Activated gamma-delta T cell treated with Interleukin-2 at 50 U/mL for 16 hours (primary cell): ENCODE measurements at regions not wholly inside any gene's neighbourhood (a gene's known extent, or its start where the extent isn't known, plus 50 kb on each side); places are given as distances from the start of the nearest gene placed in this dataset.

Experiments used
- DNase-seq: peaks from one replicate; pipeline ENCODE4 v3.0.0-alpha.2; 2020

DNA sequence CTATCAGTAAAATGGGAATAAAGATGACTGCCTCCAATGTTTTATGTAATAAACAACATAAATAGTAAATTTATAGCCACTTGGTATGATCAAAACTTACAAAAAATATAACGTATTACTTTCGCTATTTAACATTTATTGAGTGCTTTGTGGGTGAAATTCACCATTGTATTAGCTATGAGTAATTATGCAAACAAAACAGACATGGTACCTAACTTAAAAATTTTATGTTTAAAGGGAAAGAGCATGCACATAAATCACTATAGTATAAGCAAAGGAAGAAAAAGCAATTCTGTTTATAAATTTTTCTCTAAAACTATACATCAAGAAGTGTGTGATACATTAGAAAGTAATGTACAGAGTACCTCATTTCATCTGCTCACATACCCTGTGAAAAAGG, 1046.2 kb downstream of the NCAM2 start:
- no peak for DNase-seq

DNA sequence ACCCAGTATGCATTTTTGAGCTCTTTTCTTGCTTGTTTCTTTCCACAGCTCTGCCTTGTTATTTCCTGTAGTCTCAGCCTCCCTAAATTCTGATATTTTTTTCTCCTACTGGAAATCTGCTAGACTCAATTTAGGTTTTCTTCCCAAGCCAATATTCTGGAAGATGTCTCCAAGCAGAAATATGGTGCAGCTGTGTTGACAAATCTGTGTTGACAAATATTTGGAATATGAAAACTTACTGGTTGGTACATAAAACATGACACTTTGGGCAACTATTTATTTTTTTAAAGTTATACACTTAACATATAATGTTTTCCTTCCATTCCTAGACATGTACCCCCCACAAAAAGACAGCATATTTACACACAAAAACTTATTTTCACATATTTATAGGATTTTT, 1048.4 kb downstream of the NCAM2 start:
- no peak for DNase-seq

DNA sequence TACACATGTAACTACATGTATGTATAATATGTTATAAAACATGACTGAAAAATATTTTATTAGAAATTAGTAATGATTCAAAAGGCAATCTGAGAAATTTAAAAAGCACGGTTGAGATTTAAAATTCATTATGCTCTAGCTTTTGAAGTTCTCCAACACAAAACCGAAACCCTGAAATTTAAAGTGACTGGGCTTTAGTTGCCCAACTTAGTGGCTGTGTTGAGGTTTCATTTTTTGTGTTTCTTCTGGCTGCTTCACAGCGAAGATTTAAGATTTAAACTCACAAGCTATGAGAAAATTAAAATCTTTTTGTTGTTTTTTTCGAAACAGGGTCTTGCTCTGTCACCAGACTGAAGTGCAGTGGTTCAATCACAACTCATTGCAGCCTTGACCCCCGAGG, 1058.7 kb downstream of the NCAM2 start:
- DNase-seq, result no peak

- DNase-seq, result no peak
Observed at GRCh38 chr21:22062472-22063139, 1064.4 kb downstream of the NCAM2 start.

GRCh38 chr21:22063140-22063539, 1064.9 kb downstream of the NCAM2 start:
- DNase-seq, result no peak

DNA sequence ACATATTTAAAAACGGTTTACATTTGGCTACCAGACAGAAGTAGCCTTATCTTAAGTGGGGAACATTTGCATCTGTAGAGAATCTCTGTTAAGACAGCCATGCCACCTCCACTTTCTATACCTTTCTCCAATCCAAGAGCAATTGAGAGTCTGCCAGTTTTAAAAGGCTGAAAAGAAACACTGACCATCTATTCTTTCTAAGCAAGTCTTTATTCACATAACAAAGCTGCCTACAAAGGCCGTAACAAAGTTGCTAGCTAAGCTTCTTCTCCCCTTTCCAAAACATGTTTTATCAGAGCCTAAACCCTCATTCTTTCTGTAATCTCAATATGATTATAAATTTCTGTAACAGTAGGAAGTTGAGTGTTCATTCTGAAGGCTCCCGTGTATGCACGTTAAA, 1078.3 kb downstream of the NCAM2 start:
- no peak for DNase-seq

- no peak for DNase-seq
Observed at GRCh38 chr21:22083899-22084298, 1085.7 kb downstream of the NCAM2 start.

DNA sequence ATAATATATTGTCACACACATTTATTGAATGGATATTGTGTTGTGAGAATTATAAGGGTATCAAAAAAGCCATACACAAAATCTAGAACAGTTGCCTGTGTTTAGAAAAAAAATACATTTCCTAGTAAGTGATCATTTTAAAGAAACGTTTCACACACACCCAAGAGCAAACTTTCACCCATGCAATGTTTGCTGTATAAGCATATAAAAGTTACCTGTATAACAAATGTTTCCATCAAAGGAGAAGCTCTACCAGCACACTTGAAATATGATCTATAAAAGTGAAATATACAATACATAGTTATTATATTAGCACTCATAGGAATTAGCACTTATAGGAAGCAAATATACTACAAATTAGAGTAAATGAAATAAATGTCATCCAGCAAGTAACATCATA, 1098.1 kb downstream of the NCAM2 start:
- DNase-seq, result no peak

DNA sequence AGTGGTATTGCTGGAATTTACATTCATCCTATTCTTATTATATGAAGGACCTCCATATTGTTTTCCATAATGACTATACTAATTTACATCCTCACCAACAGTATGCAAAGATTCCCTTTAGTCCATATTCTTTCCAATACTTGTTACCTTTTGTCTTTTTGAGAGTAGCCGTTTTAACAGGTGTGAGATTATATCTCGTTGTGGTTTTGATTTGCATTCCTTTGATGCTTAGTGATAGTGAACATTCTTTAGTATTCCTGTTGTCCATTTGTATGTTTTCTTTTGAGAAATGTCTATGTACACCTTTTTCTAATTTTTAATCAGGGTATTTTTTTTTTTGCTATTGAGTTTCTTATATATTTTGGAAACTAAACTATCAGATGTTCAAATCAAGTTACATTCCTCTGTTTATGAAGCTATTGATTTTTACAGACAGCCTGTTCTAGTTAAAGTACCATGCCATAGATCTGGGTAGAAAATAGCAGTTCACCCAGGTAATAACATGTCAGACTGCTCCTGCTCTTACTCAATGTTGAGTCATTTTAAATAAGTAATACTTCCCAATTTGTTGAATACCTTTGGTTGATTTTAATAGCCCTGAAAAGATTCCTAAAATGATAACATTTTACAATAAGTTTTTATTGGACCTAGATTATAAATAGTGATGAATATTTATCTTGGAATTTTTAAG, 1108.7 kb downstream of the NCAM2 start:
- DNase-seq, result no peak

DNA sequence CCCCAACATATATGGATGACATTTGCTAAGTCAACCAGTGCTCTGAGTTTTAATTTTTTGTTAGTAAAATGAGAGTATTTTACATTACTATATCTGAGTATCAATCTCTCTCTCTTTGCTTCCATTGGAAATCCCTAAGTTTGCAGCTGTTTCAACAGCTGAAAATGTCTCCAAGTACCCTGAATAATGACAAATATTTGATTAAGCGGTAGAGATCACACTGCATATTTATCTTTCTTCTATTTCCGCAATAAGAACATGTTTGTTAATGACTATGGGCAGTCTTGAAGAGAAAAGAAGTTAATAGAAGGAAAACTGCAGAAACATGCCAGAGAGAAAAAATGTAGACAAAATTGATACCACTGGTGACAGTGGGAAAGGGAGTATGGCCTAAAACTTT, 1117.5 kb downstream of the NCAM2 start:
- DNase-seq, result no peak

DNA sequence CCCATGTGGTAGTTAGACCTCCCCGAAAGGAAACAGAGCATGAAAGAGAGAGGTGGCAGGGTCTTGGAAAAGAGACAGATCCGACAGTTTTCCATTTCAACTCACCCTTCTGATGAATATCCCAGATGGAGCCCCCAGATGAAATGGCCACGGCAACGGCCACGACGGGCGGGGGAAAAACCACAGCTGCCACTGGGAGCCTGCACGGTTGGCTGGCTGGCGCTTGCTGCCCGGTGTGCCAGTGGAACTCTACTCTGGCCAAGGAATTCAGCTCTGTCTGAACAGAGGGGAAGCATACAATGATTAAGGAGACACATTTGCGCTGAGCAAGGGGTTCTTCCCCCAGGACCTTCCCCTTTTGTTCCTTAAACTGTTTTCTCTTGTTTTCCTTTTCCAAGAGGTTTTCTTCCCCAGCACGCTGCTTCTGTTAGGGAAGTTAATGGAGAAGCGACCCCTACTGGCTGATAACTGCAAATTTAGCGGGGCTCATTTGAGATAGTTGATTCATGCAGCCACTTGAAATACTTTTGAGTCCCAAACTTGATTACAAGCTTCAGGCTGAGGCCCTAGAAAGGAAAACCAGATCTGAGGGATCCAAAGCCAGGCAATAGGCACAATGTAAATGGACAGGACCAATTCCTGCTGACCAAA, 1122.5 kb downstream of the NCAM2 start:
- no peak for DNase-seq

DNA sequence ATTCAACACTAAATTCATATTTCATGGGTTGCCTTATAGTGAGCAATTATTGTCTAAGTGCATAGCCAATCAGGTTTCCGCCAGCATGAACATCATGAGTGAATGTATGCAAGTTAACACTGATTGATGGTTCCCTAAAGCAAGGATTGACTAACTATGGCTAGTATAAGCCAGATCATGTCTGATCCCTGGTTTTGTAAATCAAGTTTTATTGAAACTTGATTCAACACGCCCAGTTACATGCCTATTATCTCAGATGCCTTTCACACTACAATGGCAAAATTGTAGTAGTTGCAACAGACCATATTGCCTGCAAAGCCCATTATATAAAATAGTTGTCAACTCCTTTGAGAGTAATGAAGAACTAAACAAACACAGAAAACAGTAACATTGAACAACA, 1127.4 kb downstream of the NCAM2 start:
- DNase-seq, result no peak

DNA sequence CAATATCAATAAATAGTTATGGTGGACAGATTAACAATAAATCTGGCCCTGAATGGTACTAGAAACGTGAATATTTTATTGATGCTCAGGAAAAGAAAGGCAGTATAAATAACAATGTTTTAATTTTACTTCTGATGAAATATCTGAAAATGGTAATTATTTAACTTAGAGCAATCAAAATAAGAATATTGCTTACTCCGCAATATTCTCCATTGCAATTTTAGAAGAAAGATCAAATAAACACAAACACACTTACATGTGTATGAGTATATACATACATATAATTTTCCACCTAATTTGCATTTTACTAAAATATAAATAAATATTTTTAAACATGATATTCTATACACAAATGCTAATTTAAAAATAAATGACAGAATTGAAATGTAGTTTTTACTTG, 1130.5 kb downstream of the NCAM2 start:
- DNase-seq, result no peak

- DNase-seq, result no peak
Observed at GRCh38 chr21:22132358-22133071, 1134.3 kb downstream of the NCAM2 start.

DNA sequence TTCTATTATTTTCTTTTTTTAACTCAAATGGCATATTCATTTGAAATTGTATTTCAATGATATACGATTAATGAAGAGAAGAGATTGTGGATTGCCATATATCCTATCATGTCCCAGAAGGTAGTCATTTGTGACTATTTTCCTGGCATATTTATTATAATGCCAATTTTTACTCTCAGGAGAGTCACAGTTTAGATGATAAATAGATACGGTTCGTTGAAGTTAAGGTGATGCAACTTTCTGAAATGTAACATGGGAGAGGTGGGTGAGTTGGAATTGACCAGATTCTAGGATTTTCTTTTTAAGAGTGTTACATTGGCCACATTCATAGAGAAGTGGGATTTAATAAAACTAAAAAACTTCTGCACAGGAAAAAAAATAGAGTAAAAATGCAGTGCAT, 1138.5 kb downstream of the NCAM2 start:
- no peak for DNase-seq

DNA sequence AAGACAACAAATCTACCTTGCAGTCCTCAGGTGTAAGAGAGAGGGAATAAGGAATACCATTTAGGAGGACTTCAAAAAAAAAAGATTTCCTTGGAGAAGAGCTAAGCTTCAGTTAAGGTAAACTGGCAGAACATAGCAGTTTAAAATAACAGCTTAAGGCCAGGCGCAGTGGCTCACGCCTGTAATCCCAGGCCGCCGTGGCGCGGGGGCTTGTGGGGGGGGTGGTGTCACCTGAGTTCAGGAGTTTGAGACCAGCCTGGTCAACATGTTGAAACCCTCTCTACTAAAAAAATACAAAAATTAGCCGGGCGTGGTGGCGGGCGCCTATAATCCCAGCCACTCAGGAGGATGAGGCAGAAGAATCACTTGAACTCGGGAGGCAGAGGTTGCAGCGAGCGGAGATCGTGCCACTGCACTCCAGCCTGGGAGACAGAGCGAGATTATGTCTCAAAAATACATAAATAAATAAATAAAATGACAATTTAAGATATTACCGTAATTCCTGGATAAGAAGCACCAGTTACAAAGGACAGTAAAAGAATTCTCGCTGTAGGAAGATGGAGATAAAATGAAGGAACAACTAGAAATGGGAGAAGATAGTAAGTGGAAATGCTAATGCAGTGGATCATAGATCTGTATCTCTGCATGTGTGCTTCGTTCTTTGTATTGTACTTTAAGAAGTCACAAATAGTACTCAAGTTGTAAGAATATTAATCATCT, 1140.2 kb downstream of the NCAM2 start:
- DNase-seq, result no peak

DNA sequence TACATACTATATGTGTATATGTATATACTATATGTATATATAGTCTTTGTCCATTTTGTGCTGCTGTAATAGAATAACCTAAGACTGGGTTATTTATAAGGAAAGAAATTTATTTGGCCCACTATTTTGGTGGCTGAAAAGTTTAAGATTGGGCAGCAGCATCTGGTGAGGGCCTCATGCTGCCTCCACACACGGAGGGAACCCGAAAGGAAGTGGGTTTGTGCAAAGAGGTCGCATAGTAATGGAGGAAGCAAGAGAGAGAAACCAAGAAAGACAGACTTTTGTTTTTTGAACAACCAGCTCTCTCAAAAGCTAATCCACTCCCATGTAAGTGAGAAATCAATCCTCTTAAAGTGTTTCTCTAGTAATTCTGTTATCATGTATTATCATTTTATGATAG, 1147.3 kb downstream of the NCAM2 start:
- no peak for DNase-seq

- DNase-seq, result no peak
Observed at GRCh38 chr21:22154579-22155274, 1156.5 kb downstream of the NCAM2 start.

DNA sequence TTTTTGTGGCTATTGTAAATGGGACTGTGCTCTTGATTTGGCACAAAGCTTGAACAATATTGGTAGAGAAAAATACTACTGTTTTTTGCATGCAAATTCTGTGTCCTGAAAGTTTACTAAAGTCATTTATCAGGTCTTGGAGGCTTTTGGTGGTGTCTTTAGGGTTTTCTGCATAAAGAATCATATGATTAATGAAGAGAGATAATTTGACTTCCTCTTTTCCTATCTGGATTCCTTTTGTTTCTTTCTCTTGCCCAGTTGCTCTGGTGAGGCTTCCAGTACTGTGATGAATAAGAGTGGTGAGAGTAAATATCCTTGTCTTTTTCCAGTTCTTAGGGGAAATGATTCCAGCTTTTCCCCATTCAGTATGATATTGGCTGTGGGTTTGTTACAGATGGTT, 1166.7 kb downstream of the NCAM2 start:
- DNase-seq, result no peak

DNA sequence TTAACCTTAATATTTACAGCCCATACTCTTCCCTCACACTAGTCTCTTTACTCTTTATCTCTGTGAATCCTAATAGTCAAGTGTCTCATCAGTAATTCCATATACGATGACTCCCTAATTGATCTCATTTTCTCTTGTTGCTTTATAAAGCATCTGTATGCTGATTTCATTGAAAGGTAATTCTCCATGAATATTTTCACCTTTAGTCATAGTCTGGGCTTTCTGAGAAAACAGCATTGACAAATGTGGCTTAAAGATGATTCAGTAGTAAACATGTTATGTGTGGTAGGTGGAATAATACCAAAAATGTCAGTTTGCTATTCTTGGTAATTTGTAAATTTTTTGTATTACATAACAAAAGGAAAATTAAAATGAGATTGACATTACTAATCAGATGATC, 1176.5 kb downstream of the NCAM2 start:
- DNase-seq, result no peak

DNA sequence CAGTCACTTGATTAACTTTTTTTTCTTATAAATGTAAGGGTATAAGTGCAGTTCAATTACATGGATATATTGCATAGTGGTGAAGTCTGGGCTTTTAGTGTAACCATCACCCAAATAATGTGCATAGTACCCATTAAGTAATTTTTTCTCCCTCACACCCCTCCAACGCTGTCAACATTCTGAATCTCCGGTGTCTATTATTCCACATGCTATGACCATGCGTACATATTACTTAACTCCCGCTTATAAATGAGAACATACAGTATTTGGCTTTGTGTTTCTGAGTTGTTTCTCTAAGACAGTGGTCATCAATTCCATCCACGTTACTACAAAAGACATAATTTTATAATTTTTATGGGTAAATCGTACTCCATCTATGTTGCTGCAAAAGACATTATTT, 1191.1 kb downstream of the NCAM2 start:
- DNase-seq, result no peak

DNA sequence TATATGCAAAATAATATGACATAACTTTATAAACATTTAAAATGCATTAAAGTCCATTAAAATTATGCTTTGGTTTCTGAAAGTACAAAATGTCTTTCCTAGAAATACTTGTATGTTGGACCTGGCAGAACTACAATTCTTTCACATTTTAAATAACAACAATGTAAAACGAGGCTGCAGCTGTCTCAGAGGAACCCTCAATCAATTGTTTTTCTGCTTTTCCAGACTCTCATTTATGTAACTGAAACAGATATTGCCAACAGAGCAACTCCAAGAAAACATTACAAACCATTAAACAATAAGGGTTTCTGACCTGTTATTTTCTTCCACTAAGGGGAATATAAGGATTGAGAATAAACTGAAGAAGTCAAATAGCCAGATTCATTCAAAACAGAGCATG, 1193.4 kb downstream of the NCAM2 start:
- DNase-seq, result no peak

GRCh38 chr21:22192766-22193165, 1194.6 kb downstream of the NCAM2 start:
- DNase-seq, result no peak
